HG03460 (cell line): ENCODE measurements at regions not wholly inside any gene's neighbourhood (a gene's known extent, or its start where the extent isn't known, plus 50 kb on each side); places are given as distances from the start of the nearest gene placed in this dataset.

Source experiments
- ATAC-seq: cut with Tn5 transposase; IDR thresholded peaks from one replicate; pipeline ENCODE4 v1.9.1; 2021; ENCODE audit not compliant: unreplicated experiment

- ATAC-seq = no peak
Measured at GRCh38 chr6:93575495-93576267, 156.3 kb upstream of the EPHA7 start.

DNA sequence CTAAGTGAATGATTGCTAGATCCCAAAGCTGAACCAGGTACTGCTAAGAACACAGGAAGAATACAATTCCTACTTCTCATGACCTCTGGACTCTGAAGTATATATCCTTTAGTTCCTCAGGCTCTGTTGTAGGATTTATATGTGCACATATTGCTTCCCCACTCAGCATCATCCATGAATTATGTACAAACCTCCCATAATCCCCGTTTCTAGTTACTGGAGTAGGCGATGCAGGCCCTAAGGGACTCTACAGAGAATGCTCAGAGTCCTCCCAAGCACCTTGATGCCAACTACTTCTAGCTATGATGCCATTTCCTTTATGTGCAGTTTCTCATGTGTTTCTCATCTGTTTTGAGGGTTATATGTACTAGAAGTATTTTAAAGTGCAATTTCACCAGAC lies 154.9 kb upstream of the EPHA7 start:
- no peak for ATAC-seq

DNA sequence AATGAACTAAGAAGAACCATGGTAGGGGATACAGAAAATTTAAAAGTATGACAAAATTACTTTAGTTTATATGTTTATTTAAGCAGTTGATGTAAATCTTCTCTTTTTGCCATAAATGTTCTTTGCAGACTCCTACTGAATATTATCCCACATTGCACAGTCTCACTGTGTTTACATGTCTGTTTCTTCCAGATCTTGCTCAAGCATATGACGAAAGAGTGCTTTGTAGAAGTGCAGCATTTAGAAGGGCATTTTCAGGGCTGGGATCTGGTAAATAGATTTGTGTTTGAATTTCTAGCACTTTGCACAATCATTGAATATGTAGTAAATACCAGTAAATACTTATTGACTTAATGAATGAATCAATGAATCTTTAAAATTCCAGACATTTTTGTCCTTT lies 152.0 kb upstream of the EPHA7 start:
- ATAC-seq = no peak

GRCh38 chr6:93568169-93568568 lies 148.8 kb upstream of the EPHA7 start:
- ATAC-seq = no peak

DNA sequence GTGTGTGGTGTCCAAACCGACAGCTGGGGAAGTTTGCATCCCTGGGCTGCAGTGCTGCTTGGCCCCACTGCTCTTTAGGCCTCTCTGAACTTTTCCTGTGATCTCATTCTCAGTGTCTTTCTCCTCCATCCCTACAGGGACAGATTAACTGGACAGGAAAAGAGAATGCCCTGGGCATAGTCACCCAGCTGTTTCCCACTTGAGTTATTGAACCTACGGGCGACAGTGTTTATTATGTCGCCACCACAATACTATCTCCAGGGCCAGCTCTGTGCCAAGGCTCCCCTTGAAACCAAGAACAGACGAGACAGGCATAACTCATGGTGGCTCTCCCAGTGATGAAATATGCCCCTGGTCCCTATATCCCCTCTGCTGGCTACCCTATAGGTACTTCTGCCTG lies 147.8 kb upstream of the EPHA7 start:
- no peak for ATAC-seq

DNA sequence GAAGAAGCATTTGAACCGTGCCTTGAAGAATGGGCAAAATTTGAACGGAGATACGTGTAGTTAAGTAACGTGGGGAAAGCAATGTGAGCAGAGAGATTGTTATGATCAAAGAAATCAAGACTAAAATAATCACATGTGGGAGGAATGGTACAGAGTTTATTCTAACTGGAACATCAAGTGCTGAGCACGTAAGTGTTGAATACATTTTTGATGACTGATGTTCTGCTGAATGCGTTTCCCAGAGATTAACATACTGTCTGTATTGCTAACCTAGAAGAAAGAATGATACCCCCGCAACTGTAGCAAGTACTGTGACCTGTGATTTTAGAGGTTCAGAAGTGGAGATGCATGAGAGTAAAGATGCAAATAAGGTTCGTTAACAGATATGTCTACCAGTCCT lies 146.9 kb upstream of the EPHA7 start:
- ATAC-seq = no peak

DNA sequence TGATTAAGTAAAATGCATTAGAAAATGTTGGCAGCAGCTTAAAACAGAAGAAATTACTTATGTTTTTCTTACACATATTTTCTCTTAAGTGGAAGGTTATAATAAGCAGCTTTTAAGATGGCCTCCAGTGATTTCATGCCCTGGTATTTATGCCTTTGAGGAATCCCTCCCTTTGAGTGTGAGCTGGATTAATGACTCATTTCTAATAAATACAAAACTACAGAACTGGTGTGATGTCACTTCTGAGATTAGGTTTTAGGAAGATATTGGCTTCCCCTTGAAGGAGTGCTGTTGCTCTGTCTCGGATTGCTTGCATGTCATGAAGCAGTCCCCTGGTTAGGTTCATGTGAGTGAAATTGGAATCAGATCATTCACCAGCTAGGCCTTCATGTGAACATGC lies 143.2 kb upstream of the EPHA7 start:
- ATAC-seq = no peak

DNA sequence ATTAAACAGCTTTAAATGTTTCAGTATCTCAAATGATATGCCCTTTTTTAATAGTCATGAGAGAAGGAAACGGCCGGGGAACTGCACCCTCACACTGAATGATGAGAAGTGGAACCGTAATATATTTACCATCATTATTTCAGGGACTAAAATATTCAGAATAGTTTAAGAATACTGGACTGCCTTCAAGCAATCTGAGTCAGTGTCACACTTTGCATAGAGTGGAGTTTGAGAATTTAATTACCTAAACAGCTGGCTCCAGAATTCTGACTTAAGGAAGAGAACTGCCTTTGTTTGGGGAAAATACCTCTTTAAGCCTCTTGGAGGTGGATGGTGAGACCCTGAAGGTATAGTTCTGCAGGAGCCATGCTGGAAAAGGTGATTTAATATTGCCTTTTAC lies 135.9 kb upstream of the EPHA7 start:
- no peak for ATAC-seq

DNA sequence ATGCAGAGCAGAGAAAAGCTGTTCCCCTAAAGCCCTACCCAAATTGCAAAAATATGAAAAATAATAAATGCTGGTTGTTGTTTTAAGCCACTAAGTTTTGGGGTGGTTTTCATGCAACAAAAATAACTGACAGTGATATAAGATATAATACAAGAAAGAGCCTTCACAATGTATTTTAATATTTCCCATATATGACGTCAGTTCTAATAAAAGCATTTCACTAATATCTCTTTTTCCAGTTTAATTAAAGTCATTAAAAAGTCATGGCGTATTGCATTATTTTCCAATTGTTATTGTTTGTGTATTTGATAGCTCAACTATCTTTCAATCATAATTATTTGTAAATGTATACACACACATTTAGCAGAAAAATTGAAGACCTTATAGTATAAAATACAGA lies 134.7 kb upstream of the EPHA7 start:
- ATAC-seq = no peak

GRCh38 chr6:93550551-93551276 lies 131.4 kb upstream of the EPHA7 start:
- ATAC-seq = no peak

GRCh38 chr6:93549868-93550267 lies 130.5 kb upstream of the EPHA7 start:
- no peak for ATAC-seq

- ATAC-seq = no peak
Measured at GRCh38 chr6:93524671-93525451, 105.5 kb upstream of the EPHA7 start.

GRCh38 chr6:93523365-93523764 lies 104.0 kb upstream of the EPHA7 start:
- ATAC-seq = no peak

- ATAC-seq = no peak
Measured at GRCh38 chr6:93516441-93516840, 97.1 kb upstream of the EPHA7 start.

GRCh38 chr6:93515736-93516135 lies 96.4 kb upstream of the EPHA7 start:
- no peak for ATAC-seq

- ATAC-seq = no peak
Measured at GRCh38 chr6:93498713-93499112, 79.4 kb upstream of the EPHA7 start.

DNA sequence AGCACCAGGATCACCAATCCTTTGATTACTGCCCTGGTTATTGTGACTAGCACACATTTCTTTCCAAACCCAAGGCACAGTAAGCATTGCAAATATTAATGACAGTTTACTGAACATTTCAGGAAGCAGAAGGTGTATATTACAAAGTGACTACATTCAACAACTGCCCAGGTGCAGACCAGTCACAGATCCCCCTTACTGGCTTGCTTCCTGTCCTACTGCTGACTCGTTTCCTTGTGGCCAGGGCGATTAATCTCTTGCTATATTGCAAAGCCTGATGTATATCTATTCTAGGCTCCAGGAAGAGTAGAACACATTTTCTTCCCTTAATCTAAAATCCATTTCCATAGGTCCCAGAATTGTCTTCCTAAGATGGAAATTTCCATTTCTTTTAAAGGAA lies 77.2 kb upstream of the EPHA7 start:
- no peak for ATAC-seq

DNA sequence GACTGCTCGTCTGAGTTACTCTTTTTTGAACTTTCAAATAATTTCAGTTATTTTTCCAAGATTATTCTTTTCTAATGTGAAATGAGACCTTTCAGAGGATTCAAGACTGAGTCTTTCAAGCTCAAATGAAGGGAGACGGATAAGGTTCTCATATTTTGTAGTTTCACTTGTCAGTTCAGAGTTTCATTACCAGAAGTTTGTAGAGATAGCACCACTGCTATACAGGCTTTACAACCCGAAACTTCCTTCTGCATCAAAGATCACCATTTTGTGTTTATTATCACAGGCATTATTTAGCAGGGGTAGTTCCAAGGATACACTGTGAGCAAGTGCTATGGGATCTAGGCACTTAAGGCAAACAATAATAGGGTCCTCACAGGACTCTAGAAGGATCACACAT lies 74.7 kb upstream of the EPHA7 start:
- no peak for ATAC-seq

GRCh38 chr6:93474733-93475179 lies 55.4 kb upstream of the EPHA7 start:
- ATAC-seq = no peak

GRCh38 chr6:93471281-93471680 lies 51.9 kb upstream of the EPHA7 start:
- ATAC-seq = no peak
